GM23338 (cell line): ENCODE measurements at regions not wholly inside any gene's neighbourhood (a gene's known extent, or its start where the extent isn't known, plus 50 kb on each side); places are given as distances from the start of the nearest gene placed in this dataset.

Experiments
- ATAC-seq: fragments of 200-7000 bp; cut with Tn5 transposase; 3 replicates; pipeline ENCODE4 v1.9.1; 2020
- DNase-seq: peaks from one replicate; pipeline ENCODE4 v3.0.0-alpha.2; 2015; ENCODE audit warnings: low spot score
- H2AFZ ChIP-seq: fragments of 200-600 bp; sonication (generic); 2 replicates; pipeline ENCODE4 v1.8.0; 2016; ENCODE audit warnings: antibody characterized with exemption, mild to moderate bottlenecking, moderate library complexity
- H3F3A ChIP-seq: fragments of 200-600 bp; sonication (generic); replicated peaks from 2 replicates; pipeline ENCODE4 v1.8.0; 2017; ENCODE audit warnings: antibody characterized with exemption, mixed run types, low read depth
- H3K27ac ChIP-seq: fragments of 200-600 bp; sonication (generic); 2 replicates; pipeline ENCODE4 v1.6.1; 2016; ENCODE audit warnings: low read depth
- H3K27me3 ChIP-seq: fragments of 200-600 bp; sonication (generic); 2 replicates; pipeline ENCODE4 v1.8.0; 2016; ENCODE audit warnings: mild to moderate bottlenecking, mixed run types, moderate library complexity; ENCODE audit not compliant: insufficient read depth
- H3K36me3 ChIP-seq: fragments of 200-600 bp; sonication (generic); 2 replicates; pipeline ENCODE4 v1.8.0; 2016; ENCODE audit warnings: mild to moderate bottlenecking; ENCODE audit not compliant: insufficient read depth
- H3K4me1 ChIP-seq: fragments of 200-600 bp; sonication (generic); 2 replicates; pipeline ENCODE4 v1.8.0; 2016; ENCODE audit warnings: mild to moderate bottlenecking, moderate library complexity; ENCODE audit not compliant: insufficient read depth
- H3K4me2 ChIP-seq: fragments of 200-600 bp; sonication (generic); 2 replicates; pipeline ENCODE4 v1.7.1; 2017; ENCODE audit warnings: mixed run types
- H3K4me3 ChIP-seq: fragments of 200-600 bp; sonication (generic); 2 replicates; pipeline ENCODE4 v1.6.1; 2016; ENCODE audit warnings: mixed run types
- H3K79me2 ChIP-seq: fragments of 200-600 bp; sonication (generic); replicated peaks from 2 replicates; pipeline ENCODE4 v1.8.0; 2017; ENCODE audit warnings: mild to moderate bottlenecking; ENCODE audit not compliant: insufficient read depth
- H3K9me2 ChIP-seq: fragments of 200-600 bp; sonication (generic); 2 replicates; pipeline ENCODE4 v1.8.0; 2017; ENCODE audit not compliant: insufficient read depth
- H4K20me1 ChIP-seq: fragments of 200-600 bp; sonication (generic); replicated peaks from 2 replicates; pipeline ENCODE4 v1.8.0; 2017; ENCODE audit warnings: mild to moderate bottlenecking; ENCODE audit not compliant: insufficient read depth
- H3K27ac Mint-ChIP-seq: 2 replicates; pipeline ENCODE4 v1.8.0; 2020; ENCODE audit warnings: inconsistent platforms, mild to moderate bottlenecking, moderate library complexity, mixed read lengths
- H3K27me3 Mint-ChIP-seq: 3 replicates; pipeline ENCODE4 v1.8.0; 2022; ENCODE audit warnings: low read depth, mild to moderate bottlenecking, moderate library complexity, mixed read lengths, inconsistent platforms; ENCODE audit not compliant: insufficient read depth, poor library complexity
- H3K36me3 Mint-ChIP-seq: 3 replicates; pipeline ENCODE4 v1.8.0; 2021; ENCODE audit warnings: low read depth, mild to moderate bottlenecking, inconsistent platforms, moderate library complexity, mixed read lengths
- H3K4me1 Mint-ChIP-seq: 3 replicates; pipeline ENCODE4 v1.8.0; 2020; ENCODE audit warnings: mild to moderate bottlenecking, inconsistent platforms, mixed read lengths
- H3K4me3 Mint-ChIP-seq: 3 replicates; pipeline ENCODE4 v1.8.0; 2021; ENCODE audit warnings: moderate library complexity, mild to moderate bottlenecking, inconsistent platforms, mixed read lengths
- H3K9me3 Mint-ChIP-seq: 3 replicates; pipeline ENCODE4 v1.8.0; 2020; ENCODE audit warnings: moderate library complexity, mild to moderate bottlenecking, inconsistent platforms, mixed read lengths
- CREB1 ChIP-seq: fragments of 250-450 bp; sonication (Bioruptor Pico); IDR thresholded peaks from 2 replicates; pipeline ENCODE4 v1.5.0; 2020; ENCODE audit warnings: low read depth, mild to moderate bottlenecking, moderate library complexity
- EZH2 ChIP-seq: fragments of 200-600 bp; sonication (generic); IDR thresholded peaks from one replicate; pipeline ENCODE4 v1.8.0; 2017; ENCODE audit warnings: antibody characterized with exemption, mild to moderate bottlenecking, low read depth; ENCODE audit not compliant: unreplicated experiment
- EZH2phosphoT487 ChIP-seq: fragments of 200-600 bp; sonication (generic); IDR thresholded peaks from one replicate; pipeline ENCODE4 v1.8.1; 2018; ENCODE audit warnings: antibody characterized with exemption; ENCODE audit not compliant: unreplicated experiment
- POLR2AphosphoS5 ChIP-seq: IDR thresholded peaks from 2 replicates; pipeline ENCODE4 v1.6.1; 2016; ENCODE audit warnings: antibody characterized with exemption, low read depth
- ZNF114 ChIP-seq: fragments of 250-450 bp; sonication (Bioruptor Pico); IDR thresholded peaks from 2 replicates; pipeline ENCODE4 v1.5.0; 2020; ENCODE audit warnings: mild to moderate bottlenecking, moderate library complexity
- ZNF331 ChIP-seq: fragments of 250-450 bp; sonication (Bioruptor Pico); IDR thresholded peaks from 2 replicates; pipeline ENCODE4 v1.5.0; 2020; ENCODE audit warnings: low read depth, mild to moderate bottlenecking, moderate library complexity
- TF ChIP-seq, protein P1 (sequence below): fragments of 250-450 bp; sonication (Bioruptor Pico); IDR thresholded peaks from 2 replicates; pipeline ENCODE4 v1.5.0; 2020; ENCODE audit warnings: mild to moderate bottlenecking, moderate library complexity
- TF ChIP-seq, protein P2 (sequence below): IDR thresholded peaks from 2 replicates; pipeline ENCODE4 v1.6.1; 2016; ENCODE audit warnings: antibody characterized with exemption
- TF ChIP-seq, protein P3 (sequence below): IDR thresholded peaks from one replicate; pipeline ENCODE4 v1.6.1; 2018; ENCODE audit warnings: antibody characterized with exemption; ENCODE audit not compliant: unreplicated experiment
- TF ChIP-seq, protein P4 (sequence below), 2 experiments: fragments of 200-600 bp in 1 of 2; sonication (generic) in 1 of 2; conservative IDR thresholded peaks; 2 replicates each; pipeline versions ENCODE4 v1.5.1 to v1.6.1; 2016 to 2017; ENCODE audit warnings: antibody characterized with exemption in 2 of 2, low read depth in 2 of 2, mild to moderate bottlenecking in 2 of 2, moderate library complexity in 1 of 2

DNA sequence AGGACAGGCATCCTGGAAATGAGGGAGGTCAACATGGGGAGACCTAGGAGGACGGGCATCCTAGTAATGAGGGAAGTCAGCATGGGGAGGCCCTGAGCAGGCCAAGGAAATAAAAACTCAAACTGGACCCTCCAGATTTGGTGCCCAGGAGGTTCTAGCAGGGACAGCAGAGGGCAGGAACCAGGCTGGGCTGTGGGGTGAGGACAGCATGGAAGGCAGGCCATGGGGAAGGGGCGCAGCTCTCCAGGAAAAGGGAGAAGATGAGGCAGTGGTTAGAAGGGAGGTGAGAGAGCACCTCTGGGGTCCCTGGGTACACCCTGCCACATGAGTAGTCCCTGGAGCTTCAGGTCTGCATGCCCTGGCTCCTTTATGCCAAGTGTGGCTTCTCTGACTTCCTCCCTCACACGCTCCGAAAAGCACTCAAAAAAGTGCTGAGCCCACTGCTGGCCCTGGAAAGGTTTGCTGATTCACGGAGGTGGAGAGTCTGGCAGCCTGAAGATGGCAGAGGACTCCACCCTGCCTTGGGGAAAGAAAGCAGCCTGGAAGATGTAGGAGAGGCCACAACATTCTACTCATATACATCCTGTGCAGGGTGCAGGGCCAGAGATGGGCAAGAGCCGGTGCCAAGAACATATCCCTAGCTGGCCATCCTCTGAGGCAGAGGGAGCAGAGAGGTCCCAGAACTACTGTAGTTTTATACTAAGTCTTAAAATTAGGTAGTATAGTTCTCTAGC lies 154.9 kb downstream of the MRPL14 start (continued):
- TF ChIP-seq, protein P1, sequence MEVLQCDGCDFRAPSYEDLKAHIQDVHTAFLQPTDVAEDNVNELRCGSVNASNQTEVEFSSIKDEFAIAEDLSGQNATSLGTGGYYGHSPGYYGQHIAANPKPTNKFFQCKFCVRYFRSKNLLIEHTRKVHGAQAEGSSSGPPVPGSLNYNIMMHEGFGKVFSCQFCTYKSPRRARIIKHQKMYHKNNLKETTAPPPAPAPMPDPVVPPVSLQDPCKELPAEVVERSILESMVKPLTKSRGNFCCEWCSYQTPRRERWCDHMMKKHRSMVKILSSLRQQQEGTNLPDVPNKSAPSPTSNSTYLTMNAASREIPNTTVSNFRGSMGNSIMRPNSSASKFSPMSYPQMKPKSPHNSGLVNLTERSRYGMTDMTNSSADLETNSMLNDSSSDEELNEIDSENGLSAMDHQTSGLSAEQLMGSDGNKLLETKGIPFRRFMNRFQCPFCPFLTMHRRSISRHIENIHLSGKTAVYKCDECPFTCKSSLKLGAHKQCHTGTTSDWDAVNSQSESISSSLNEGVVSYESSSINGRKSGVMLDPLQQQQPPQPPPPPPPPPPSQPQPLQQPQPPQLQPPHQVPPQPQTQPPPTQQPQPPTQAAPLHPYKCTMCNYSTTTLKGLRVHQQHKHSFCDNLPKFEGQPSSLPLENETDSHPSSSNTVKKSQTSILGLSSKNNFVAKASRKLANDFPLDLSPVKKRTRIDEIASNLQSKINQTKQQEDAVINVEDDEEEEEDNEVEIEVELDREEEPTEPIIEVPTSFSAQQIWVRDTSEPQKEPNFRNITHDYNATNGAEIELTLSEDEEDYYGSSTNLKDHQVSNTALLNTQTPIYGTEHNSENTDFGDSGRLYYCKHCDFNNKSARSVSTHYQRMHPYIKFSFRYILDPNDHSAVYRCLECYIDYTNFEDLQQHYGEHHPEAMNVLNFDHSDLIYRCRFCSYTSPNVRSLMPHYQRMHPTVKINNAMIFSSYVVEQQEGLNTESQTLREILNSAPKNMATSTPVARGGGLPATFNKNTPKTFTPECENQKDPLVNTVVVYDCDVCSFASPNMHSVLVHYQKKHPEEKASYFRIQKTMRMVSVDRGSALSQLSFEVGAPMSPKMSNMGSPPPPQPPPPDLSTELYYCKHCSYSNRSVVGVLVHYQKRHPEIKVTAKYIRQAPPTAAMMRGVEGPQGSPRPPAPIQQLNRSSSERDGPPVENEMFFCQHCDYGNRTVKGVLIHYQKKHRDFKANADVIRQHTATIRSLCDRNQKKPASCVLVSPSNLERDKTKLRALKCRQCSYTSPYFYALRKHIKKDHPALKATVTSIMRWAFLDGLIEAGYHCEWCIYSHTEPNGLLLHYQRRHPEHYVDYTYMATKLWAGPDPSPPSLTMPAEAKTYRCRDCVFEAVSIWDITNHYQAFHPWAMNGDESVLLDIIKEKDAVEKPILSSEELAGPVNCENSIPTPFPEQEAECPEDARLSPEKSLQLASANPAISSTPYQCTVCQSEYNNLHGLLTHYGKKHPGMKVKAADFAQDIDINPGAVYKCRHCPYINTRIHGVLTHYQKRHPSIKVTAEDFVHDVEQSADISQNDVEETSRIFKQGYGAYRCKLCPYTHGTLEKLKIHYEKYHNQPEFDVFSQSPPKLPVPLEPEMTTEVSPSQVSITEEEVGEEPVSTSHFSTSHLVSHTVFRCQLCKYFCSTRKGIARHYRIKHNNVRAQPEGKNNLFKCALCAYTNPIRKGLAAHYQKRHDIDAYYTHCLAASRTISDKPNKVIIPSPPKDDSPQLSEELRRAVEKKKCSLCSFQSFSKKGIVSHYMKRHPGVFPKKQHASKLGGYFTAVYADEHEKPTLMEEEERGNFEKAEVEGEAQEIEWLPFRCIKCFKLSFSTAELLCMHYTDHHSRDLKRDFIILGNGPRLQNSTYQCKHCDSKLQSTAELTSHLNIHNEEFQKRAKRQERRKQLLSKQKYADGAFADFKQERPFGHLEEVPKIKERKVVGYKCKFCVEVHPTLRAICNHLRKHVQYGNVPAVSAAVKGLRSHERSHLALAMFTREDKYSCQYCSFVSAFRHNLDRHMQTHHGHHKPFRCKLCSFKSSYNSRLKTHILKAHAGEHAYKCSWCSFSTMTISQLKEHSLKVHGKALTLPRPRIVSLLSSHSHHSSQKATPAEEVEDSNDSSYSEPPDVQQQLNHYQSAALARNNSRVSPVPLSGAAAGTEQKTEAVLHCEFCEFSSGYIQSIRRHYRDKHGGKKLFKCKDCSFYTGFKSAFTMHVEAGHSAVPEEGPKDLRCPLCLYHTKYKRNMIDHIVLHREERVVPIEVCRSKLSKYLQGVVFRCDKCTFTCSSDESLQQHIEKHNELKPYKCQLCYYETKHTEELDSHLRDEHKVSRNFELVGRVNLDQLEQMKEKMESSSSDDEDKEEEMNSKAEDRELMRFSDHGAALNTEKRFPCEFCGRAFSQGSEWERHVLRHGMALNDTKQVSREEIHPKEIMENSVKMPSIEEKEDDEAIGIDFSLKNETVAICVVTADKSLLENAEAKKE (CRISPR knock-in tag), result no peak
- TF ChIP-seq ZNF331 (CRISPR knock-in tag), result no peak
- no peak for TF ChIP-seq CREB1 (CRISPR knock-in tag)
- TF ChIP-seq EZH2, result no peak
- no peak for TF ChIP-seq ZNF114 (CRISPR knock-in tag)
- TF ChIP-seq, protein P2, sequence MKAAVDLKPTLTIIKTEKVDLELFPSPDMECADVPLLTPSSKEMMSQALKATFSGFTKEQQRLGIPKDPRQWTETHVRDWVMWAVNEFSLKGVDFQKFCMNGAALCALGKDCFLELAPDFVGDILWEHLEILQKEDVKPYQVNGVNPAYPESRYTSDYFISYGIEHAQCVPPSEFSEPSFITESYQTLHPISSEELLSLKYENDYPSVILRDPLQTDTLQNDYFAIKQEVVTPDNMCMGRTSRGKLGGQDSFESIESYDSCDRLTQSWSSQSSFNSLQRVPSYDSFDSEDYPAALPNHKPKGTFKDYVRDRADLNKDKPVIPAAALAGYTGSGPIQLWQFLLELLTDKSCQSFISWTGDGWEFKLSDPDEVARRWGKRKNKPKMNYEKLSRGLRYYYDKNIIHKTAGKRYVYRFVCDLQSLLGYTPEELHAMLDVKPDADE, result no peak

DNA sequence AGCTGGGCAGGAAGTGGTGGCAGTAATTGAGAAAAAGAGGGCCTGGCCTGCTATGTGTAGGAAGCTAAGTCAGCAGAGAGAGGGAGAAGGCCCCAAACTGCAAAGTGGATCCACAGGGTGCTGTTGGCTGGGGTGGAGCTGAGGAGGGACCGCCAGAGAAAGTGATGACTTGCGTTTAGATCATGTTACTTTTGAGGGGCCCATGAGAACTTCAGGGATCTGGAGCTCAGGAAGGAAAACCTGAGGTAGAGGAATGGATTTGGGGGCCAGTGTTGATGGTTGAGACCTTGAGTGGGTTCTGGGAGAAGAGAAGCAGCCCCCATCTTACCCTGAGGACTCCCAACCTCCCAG lies 155.5 kb downstream of the MRPL14 start:
- H3K79me2 ChIP-seq, result no peaks in the 10 kb centered on the region
- H3K9me3 Mint-ChIP-seq, result no peaks in the 10 kb centered on the region
- H3K36me3 ChIP-seq, result no peaks in the 10 kb centered on the region
- ATAC-seq (no peak), DNase-seq (no peak)
- H4K20me1 ChIP-seq, result no peaks in the 10 kb centered on the region
- H3F3A ChIP-seq, result no peaks in the 10 kb centered on the region
- H3K4me1 ChIP-seq, result no peaks in the 10 kb centered on the region; the same call in 1 of the 2 replicates
- no peaks in the 10 kb centered on the region for H3K27me3 ChIP-seq
- no peaks in the 10 kb centered on the region for H3K9me2 ChIP-seq
- no peak overlapping the region for H3K4me2 ChIP-seq
- H3K27ac Mint-ChIP-seq, result no peak overlapping the region
- no peak overlapping the region for H2AFZ ChIP-seq
- H3K36me3 Mint-ChIP-seq, result no peaks in the 10 kb centered on the region
- H3K27ac ChIP-seq, result no peak overlapping the region
- peaks cover 12% of the 10 kb centered on the region for H3K4me1 Mint-ChIP-seq
- peaks cover 10% of the 10 kb centered on the region for H3K27me3 Mint-ChIP-seq
- no peak overlapping the region for H3K4me3 Mint-ChIP-seq
- no peak overlapping the region for H3K4me3 ChIP-seq
- TF ChIP-seq, protein P3, sequence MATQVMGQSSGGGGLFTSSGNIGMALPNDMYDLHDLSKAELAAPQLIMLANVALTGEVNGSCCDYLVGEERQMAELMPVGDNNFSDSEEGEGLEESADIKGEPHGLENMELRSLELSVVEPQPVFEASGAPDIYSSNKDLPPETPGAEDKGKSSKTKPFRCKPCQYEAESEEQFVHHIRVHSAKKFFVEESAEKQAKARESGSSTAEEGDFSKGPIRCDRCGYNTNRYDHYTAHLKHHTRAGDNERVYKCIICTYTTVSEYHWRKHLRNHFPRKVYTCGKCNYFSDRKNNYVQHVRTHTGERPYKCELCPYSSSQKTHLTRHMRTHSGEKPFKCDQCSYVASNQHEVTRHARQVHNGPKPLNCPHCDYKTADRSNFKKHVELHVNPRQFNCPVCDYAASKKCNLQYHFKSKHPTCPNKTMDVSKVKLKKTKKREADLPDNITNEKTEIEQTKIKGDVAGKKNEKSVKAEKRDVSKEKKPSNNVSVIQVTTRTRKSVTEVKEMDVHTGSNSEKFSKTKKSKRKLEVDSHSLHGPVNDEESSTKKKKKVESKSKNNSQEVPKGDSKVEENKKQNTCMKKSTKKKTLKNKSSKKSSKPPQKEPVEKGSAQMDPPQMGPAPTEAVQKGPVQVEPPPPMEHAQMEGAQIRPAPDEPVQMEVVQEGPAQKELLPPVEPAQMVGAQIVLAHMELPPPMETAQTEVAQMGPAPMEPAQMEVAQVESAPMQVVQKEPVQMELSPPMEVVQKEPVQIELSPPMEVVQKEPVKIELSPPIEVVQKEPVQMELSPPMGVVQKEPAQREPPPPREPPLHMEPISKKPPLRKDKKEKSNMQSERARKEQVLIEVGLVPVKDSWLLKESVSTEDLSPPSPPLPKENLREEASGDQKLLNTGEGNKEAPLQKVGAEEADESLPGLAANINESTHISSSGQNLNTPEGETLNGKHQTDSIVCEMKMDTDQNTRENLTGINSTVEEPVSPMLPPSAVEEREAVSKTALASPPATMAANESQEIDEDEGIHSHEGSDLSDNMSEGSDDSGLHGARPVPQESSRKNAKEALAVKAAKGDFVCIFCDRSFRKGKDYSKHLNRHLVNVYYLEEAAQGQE, result no peak
- TF ChIP-seq EZH2phosphoT487, result no peak
- no peak for TF ChIP-seq ZNF331 (CRISPR knock-in tag)
- TF ChIP-seq, protein P2, result no peak
- no peak for TF ChIP-seq ZNF114 (CRISPR knock-in tag)
- TF ChIP-seq, protein P4, sequence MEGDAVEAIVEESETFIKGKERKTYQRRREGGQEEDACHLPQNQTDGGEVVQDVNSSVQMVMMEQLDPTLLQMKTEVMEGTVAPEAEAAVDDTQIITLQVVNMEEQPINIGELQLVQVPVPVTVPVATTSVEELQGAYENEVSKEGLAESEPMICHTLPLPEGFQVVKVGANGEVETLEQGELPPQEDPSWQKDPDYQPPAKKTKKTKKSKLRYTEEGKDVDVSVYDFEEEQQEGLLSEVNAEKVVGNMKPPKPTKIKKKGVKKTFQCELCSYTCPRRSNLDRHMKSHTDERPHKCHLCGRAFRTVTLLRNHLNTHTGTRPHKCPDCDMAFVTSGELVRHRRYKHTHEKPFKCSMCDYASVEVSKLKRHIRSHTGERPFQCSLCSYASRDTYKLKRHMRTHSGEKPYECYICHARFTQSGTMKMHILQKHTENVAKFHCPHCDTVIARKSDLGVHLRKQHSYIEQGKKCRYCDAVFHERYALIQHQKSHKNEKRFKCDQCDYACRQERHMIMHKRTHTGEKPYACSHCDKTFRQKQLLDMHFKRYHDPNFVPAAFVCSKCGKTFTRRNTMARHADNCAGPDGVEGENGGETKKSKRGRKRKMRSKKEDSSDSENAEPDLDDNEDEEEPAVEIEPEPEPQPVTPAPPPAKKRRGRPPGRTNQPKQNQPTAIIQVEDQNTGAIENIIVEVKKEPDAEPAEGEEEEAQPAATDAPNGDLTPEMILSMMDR (conservative IDR thresholded peaks at IDR 0.05; ENCODE audit: low read depth in 2 of 2), result no peak
- no peak for TF ChIP-seq CREB1 (CRISPR knock-in tag)
- no peak for TF ChIP-seq POLR2AphosphoS5
